ENCODE measurements at regions not wholly inside any gene's neighbourhood (a gene's known extent, or its start where the extent isn't known, plus 50 kb on each side); places are given as distances from the start of the nearest gene placed in this dataset.
A peak's percentile ranks its signal among the peaks of the same experiment; 100 is the strongest.
"Not testable (repeated sequence)": the region's sequence is repeated elsewhere in the genome, so short reads cannot be mapped to it uniquely, and the experiment has no call there.

DNA sequence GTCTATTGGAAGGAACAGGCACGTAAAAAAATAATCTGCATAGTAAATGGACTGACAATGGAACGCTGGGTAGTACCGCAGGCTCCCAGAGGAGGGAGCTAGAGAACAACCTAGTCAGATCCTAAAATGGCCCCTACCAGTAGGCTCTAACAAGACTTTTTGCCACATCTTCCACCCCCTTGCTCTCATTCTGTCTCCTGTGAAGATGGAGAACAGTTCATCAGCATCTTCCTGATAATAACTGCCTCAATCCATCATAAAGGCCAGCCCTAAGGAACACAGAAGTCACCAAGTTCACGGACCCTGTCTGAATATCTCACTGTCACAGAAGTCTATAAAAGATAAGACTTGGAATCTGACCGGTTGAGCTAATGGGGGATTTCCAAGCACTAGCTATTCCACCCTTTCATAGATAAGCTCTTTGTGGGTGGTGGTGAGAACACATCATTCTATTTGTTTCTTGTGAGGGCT lies 133.4 kb downstream of the SLC1A3 start:
- peak; percentile 84 for DNase-seq

DNA sequence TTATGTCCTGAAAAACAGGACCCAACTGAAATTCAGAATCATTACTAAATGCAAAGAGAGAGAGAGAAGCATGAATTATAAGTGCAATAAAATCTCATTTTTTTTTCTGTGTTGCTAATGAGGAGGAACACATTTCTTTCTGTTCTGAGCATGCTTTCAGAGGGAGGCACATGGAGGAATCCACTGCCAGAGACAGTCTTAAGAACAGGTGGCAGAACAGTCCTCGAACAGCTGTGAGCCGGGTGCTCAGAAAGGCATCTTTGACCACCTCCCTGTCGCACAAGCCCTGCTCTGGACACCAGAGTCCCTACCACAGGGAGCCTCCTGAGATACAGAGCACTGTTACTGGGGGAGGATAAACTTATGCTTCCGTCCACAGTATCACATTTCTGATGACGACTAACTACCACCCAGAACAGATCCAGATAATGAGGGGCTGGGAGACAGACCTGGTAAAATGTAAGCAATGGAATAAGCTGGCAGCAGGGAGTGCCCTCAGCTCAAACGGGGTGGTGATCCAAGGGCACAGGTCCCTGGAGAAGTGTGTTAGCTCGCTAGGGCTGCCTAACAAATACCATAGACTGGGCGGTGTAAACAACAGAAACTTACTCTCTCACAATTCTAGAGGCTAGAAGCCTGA lies 134.0 kb downstream of the SLC1A3 start:
- DNase-seq, result no peak

DNA sequence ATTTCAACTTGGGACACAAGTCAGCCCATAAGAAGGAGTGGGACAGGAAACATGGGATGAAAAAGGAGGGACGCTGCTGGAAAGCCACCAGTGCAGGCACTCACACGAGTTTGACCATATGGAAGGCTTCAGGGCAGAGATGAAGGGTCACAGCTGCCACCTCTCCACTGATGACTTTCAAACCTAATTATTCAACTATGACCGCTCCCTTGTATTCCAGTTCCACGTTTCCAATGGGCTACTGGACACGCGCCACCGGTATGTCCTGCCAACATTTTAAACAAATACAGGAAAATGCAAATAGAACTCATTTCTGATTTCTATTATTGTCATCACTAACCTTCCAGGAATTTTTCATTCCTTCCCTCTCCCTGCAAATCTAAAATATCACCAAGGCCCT lies 134.7 kb downstream of the SLC1A3 start:
- DNase-seq, result no peak

GRCh38 chr5:36743891-36744772 lies 132.4 kb upstream of the NIPBL start:
- DNase-seq, result no peak

GRCh38 chr5:36744773-36745589 lies 131.6 kb upstream of the NIPBL start:
- DNase-seq, result peak; percentile 69

DNA sequence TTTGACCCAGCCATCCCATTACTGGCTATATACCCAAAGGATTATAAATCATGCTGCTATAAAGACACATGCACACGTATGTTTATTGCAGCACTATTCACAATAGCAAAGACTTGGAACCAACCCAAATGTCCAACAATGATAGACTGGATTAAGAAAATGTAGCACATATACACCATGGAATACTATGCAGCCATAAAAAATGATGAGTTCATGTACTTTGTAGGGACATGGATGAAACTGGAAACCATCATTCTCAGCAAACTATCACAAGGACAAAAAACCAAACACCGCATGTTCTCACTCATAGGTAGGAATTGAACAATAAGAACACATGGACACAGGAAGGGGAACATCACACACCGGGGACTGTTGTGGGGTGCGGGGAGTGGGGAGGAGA lies 128.8 kb upstream of the NIPBL start:
- DNase-seq, result not testable (repeated sequence)

DNA sequence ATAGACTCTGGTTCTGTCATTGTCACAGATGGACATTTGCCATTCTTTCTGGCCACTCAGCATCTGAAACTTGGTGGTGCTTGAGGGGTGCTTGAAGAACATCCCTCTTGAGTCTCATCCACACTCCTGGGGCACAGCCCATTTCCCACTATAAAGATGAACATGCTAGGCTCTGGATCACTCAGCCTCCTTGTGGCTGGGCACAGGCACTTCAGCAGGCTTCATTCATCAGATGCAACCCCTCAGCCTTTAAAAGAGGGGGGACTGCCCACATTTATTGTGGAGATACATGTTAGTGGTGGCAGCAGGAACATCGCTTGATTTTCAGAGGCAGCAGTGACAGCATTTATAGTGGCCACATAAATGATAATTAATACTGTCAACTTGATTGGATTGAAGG lies 124.7 kb upstream of the NIPBL start:
- no peak for DNase-seq

GRCh38 chr5:36755342-36755741 lies 121.2 kb upstream of the NIPBL start:
- no peak for DNase-seq

DNA sequence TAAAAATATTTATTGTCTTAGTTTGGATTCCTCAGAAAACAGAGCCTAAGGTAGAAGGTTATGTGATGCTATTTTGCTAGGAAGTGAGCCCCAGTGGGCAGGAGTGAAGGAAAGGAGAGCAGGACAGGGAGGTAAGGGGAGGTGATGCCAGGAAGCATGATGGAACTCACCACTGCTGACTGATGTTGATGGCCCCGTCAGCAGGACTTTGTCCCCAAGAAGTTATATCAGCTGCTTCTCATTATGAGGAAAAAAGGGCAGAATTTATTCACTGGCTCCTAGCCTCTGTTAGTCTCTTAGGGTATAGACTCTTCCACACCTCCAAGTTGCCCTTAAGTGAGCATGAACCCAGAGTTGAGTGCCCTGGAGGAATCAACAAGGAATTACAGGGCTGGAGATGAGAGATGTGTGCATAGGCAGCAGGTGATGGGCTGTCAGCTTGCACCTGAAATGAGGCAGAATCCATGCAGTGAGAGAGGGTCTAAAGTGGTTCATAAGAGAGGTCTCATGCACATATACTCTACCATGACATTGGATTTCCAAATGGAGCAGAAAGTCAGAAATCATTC lies 120.6 kb upstream of the NIPBL start:
- no peak for DNase-seq

DNA sequence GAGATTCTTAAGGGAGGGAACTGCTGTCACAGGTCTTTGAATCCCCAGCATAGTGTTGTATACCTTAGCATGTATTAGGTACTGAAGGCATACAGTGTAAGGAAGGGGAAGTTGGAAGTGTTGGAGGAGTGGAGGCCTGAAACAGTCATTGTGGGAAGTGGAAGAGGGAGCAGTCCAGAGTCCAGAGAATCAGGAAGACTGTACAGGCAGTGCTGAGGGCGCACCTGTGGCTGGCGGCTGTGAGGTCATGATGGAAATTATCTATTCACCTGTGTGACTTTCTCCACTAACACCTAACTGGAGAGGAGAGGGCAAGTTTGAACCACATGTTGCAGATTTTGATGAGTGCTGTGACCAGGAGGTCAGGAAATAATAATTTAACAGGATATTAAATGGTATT lies 119.7 kb upstream of the NIPBL start:
- DNase-seq, result no peak

DNA sequence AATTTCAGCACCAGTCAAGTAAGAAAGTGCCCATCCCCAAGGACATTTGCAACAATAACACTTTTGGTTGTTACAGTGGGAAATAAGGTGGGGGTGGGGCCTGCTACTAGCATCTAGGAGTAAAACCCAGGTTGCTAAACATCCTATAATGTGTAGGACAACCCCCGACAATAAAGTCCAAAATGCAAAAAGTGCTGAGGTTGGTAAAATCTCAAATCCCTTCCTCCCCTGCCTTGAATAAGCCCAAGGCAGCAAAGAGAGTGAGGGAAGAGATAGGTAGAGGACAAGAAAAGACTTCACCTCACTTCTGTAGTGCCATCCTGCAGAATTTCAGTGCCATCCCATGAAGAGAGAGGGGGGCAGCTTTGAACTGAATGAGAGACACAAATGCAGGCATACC lies 117.5 kb upstream of the NIPBL start:
- DNase-seq, result no peak

GRCh38 chr5:36763454-36763853 lies 113.1 kb upstream of the NIPBL start:
- DNase-seq, result no peak

DNA sequence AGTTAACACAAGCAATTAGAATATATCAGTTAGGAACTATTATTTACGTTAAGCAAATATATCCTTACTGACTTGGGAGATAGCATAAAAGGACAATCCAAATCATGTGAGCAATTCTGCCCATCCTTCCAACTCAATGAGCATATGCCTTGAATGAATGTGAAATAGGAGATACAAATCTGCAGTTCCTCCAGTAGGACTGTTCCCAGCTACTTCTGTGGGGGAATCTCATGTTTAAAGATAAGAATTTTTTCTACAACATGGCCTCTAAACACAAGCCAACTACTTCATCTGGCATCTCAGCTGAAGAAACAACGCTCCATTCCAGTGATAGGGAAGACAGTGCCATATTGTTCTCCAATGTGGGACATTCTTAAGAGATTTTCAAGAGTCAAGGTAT lies 110.7 kb upstream of the NIPBL start:
- no peak for DNase-seq

DNA sequence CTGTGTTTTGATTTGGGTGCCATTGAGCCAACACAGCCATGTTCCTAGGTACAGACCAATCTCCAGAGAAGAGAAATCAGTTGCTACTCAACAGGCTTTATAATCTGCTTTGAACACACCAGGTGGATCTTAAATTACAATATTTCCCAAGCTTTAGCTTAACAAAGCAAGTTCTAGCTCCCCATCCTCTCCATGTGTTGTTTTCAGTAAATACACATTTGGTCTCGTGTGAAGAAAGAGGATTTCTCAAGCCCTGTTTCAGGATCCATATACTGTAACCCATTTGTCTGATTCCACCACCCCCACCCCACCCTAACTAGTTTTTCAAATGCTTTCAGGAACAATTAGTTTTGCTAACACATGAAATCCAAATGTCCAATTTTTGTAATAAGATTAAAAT lies 109.6 kb upstream of the NIPBL start:
- no peak for DNase-seq

DNA sequence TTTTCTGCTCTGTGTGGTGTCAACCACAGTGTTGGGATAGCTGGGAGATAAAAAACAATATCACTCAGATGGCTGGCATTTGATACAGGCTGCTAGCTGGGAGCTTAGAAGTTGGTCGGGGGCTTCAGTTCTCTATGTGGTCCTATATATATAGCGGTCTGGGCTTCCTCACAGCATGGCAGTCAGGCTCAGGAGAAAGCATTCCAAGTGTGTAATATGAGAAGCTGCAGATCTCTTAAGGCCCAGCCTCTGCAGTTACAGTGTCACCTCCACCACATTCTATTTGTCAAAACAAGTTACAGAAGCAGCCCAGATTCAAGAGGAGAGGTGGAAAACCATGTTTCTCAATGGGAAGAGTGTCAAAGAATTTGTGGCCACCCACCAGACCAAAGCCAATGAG lies 108.1 kb upstream of the NIPBL start:
- no peak for DNase-seq

DNA sequence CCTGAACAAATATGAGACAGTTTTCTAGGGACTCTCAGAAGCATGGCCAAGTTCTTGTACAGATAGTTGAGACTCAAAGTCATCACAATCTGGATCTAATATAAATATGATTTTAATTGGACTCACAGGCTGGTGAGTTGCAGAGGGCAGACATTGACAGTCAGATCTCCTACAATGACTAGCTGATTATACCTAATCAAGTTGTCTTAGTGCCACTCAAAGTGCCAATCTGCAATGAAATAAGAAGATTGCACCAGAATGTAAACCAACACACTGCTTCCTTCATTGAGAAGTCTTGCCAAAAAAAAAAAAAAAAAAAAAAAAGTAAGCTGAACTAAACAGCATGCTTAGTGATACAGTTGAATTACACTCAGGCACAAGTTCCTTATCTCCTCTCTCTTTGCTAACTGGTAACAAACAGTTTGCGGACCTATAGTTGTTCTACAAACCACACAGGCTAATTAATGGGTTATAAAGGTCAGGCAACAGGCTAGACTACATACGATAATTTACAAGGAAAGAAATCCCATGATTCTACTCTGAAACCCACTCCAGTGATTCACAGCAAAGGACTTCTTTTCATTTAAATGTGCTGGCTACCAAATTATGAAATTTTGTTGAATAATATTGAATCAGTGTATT lies 107.3 kb upstream of the NIPBL start:
- DNase-seq, result no peak

DNA sequence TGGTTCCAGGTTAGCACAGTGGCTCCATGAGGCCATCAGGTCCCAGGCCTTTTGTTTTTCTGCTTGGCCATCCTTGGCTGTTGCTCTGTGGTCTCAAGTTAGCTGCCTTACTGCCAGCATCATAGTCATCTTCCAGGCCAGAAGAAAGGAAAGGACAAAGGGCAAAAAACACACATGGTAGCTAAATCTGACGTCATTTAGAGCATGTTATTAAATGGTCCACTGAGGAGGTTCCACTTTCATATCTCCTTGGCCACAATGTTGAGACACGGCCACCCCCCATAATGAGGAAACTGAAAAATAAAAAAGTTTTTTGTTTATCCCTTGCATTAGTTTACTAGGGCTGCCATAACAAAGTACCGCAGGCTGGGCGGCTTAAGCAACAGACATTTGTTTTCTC lies 106.4 kb upstream of the NIPBL start:
- no peak for DNase-seq

DNA sequence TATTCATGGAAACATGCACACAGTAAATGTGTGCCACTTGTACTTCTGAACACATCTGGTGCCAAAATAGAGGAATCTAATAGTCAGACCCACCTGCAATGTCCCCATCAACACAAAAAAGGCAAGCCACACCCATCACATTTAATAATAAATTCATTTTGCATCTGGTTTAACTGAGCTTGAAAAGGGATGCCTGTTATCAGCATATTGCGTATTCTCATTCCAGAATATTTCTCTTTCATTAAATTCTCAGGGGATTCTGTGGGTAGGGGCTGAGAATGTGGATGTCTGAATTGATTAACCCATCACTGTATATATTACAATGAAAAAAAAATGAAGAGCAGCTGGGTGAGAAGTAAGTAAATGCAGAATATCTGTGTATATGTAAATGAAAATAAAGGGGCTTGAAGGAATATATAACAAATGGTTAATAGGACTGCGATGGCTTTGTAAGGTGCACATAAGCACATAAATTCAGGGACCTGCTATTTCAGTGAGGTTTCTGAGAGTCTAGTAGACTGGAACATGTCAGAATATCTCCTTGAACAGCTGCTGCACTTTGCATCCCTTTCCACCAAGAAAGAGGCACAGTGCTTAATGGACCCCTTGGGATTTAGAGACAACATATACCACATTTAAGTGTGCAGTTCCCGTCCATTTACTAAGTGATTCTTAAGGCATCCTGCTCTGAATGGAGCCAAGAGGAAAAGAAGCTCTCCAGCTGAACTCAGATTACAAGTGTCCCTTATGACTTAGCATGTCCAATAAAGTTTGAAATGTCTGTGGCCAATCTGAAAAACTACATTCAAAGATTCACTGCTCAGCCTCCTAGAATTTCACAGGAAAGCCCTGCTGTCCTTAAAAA lies 104.1 kb upstream of the NIPBL start:
- DNase-seq, result no peak

DNA sequence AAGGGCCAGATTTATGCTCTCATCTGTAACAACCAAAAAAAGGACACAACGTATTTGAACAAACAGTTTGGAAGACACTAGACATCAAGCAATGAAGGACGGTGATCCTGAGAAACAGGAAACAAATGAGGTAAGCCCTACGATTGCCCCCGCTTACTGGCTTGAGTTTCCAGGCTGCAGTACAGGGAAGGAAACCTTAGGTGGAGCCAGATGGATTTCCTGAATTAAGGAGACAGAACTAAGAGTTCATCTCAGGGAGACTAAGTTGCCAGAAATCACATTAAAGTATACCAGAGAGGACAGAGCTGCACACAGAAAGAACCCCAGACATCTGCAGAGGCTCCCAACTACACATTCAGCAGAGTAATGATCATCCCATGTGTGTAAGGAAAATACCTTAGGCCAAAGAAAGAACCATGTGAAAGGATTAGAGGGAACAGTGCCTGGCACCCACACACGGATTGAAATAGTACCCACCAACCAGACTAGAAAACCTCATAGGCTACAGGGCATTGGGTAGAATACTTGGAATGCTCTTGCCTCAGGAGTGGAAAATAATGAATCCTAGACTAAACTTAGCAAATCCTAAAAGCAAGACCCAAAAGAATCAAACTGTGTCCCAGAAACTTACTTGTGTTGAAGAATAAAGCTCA lies 99.3 kb upstream of the NIPBL start:
- no peak for DNase-seq

DNA sequence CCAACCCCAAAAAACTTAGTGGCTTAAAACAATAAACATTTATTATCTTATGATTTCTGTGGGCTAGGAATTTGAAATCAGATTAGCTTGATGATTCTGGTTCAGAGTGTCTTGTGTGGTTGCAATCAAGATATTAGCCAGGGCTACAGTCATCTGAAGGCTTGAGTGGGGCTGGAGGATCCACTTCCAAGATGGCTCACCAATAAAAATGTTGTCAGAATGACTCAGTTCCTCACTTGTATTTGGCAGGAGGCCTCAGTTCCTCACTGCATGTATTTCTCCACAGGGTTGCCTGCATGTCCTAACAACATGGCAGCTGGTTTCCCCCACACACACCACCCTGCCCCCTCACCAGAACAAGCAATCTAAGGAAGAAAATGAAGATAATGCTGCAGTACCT lies 98.2 kb upstream of the NIPBL start:
- no peak for DNase-seq

DNA sequence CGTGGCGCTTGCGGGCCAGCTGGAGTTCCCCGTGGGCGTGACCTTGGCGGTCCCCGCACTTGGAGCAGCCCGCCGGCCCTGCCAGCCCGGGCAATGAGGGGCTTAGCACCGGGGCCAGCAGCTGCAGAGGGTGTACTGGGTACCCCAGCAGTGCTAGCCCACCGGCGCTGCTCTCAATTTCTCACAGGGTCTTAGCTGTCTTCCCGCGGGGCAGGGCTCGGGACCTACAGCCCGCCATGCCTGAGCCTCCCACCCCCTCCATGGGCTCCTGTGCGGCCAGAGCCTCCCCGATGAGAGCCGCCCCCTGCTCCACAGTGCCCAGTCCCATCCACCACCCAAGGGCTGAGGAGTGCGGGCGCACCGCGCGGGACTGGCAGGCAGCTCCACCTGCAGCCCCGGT lies 94.0 kb upstream of the NIPBL start:
- DNase-seq, result not testable (repeated sequence)
